Common myeloid progenitor, CD34-positive (primary cell): ENCODE measurements at regions not wholly inside any gene's neighbourhood (a gene's known extent, or its start where the extent isn't known, plus 50 kb on each side); places are given as distances from the start of the nearest gene placed in this dataset.

Source experiments
- CTCF ChIA-PET: fragments of 350-600 bp; sonication (Branson Sonifier 250); formaldehyde crosslinking; loops from one replicate; lab custom pipeline; 2021; ENCODE audit warnings: antibody characterized with exemption; lab: Charles Lee
- POLR2A ChIA-PET: fragments of 350-600 bp; sonication (Branson Sonifier 250); formaldehyde crosslinking; loops from one replicate; lab custom pipeline; 2021; ENCODE audit warnings: antibody characterized with exemption; lab: Charles Lee
- DNase-seq, 3 donors: peaks; one replicate each; pipeline versions ENCODE4 v3.0.0 to v3.0.0-alpha.2; 2013
- H3K27ac ChIP-seq, 2 experiments: 1 replicate in 1 of 2; 2 replicates in 1 of 2; pipeline ENCODE4 v1.7.0; 2013; ENCODE audit warnings: inconsistent platforms in 2 of 2, low read length in 2 of 2, mild to moderate bottlenecking in 2 of 2, low read depth in 1 of 2, moderate library complexity in 1 of 2; ENCODE audit not compliant: severe bottlenecking in 2 of 2, insufficient read depth in 1 of 2, poor library complexity in 1 of 2
- H3K27me3 ChIP-seq, 5 experiments: replicated peaks in 2 of 5; 1 replicate in 3 of 5; 2 replicates in 2 of 5; pipeline versions ENCODE4 v1.6.1 to v1.7.0; 2013; ENCODE audit warnings: low read length in 4 of 5, mild to moderate bottlenecking in 2 of 5, moderate library complexity in 2 of 5, inconsistent platforms in 1 of 5; ENCODE audit not compliant: insufficient read depth in 5 of 5, control insufficient read depth in 4 of 5
- H3K36me3 ChIP-seq, 4 experiments: 1 replicate in 2 of 4; 2 replicates in 2 of 4; pipeline versions ENCODE4 v1.6.1 to v1.7.0; 2013; ENCODE audit warnings: low read length in 3 of 4, control low read depth in 1 of 4, mild to moderate bottlenecking in 1 of 4; ENCODE audit not compliant: control insufficient read depth in 4 of 4, insufficient read depth in 4 of 4
- H3K4me1 ChIP-seq, 4 experiments: 1 replicate in 3 of 4; 2 replicates in 1 of 4; pipeline versions ENCODE4 v1.6.1 to v1.7.1; 2013; ENCODE audit warnings: low read length in 3 of 4, mild to moderate bottlenecking in 3 of 4, control low read depth in 1 of 4, inconsistent platforms in 1 of 4, moderate library complexity in 1 of 4; ENCODE audit not compliant: control insufficient read depth in 4 of 4, insufficient read depth in 4 of 4; ENCODE audit errors: control extremely low read depth in 1 of 4
- H3K4me3 ChIP-seq, 7 experiments: 1 replicate in 4 of 7; 2 replicates in 3 of 7; pipeline versions ENCODE4 v1.5.1 to v1.7.0; 2013; ENCODE audit warnings: mild to moderate bottlenecking in 7 of 7, low read length in 6 of 7, moderate library complexity in 6 of 7, inconsistent platforms in 2 of 7, low read depth in 2 of 7, control low read depth in 1 of 7; ENCODE audit not compliant: insufficient read depth in 4 of 7, control insufficient read depth in 1 of 7; ENCODE audit errors: extremely low read depth in 1 of 7
- H3K9me3 ChIP-seq, 5 experiments: 1 replicate in 4 of 5; 2 replicates in 1 of 5; pipeline versions ENCODE4 v1.6.1 to v1.7.1; 2013; ENCODE audit warnings: low read length in 4 of 5, mild to moderate bottlenecking in 2 of 5, inconsistent platforms in 1 of 5, low read depth in 1 of 5, moderate library complexity in 1 of 5; ENCODE audit not compliant: control insufficient read depth in 4 of 5, insufficient read depth in 2 of 5; ENCODE audit errors: control extremely low read depth in 1 of 5
- WGBS: methylation state at CpG from one replicate; pipeline ENCODE4 v1.1.5; 2013; ENCODE audit not compliant: insufficient coverage; 5-methylcytosine and 5-hydroxymethylcytosine counted together

DNA sequence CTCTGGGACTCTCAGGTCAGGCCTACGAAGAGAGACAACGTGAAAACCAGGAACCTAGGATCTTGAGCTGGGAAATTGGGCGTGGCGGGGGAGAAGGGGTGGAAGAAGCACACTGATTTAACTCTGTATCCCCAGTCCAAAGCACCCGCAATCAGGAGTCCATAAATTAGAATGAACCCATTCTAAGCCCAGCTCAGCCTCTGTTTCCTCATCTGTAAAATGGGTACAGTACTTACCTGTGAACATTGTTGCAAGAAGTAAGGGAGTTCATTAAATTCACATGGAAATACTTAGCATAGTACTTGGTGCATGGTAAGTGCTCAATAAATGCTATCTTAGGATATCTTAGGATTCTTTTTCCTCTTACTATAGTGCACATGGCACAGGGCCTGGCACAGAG is 326.7 kb downstream of the BCOR start:
- Histone ChIP-seq H3K4me3 (no peak overlapping the region), H3K36me3 (no peaks in the 10 kb centered on the region), H3K27ac (no peak overlapping the region), H3K9me3 (no peaks in the 10 kb centered on the region), H3K27me3 (peaks cover 0 to 11% (median 0%) of the 10 kb centered on the region in 5 experiments), H3K4me1 (peaks cover 0 to 37% (median 24%) of the 10 kb centered on the region in 4 experiments)
- DNase-seq, result no peak
- 93% methylated on average over 3 of the region's 5 CpGs for WGBS
- ChIA-PET CTCF (interaction anchor here (0.6 kb wide), 1 partner anchor 44 kb away, joined by 3 read pairs; no protein-coding TSS in a partner anchor), POLR2A (no interaction called here)

DNA sequence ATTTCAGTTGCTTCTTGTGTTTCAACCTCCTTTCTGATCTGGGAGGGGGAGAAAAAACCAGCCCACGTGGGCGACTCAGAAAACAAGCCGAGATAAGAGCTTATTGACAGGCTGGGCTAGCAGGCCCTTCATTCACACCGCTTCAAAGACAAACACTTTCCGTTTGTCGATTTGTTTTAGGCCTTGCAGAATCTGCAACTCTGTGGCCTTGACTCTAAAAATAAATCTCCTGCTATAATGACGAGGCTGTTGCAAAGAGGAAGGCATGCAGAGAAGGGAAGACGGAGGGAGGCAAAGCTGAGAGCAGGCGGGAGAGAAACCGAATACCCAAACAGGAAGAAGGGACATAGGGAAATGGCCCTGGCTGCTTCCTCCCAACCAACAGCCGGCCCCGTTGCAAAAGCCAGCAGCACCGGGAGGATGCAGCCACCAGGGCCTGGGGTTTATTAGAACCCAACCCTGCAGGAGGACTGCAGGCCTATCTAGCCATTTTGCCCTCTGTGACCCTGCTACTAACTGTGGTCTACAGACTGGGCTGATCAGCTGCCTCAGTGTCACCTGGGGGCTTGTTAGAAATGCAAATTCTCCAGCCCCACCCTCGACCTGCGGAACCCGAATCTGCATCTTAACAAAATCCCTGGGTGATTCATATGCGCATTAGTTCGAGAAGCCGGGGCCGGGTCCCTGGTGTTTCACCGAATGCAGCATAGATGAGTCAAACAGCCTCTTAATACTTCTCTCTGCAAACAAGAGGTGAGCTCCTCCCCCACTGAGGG is 325.5 kb downstream of the BCOR start:
- H3K27me3 ChIP-seq, result peaks cover 0 to 11% (median 0%) of the 10 kb centered on the region in 5 experiments
- CTCF ChIA-PET, result interaction anchor here (0.6 kb wide), 1 partner anchor 57 kb away, joined by 3 read pairs; no protein-coding TSS in a partner anchor
- POLR2A ChIA-PET, result no interaction called here
- WGBS, result 26% methylated on average over 15 of the region's 21 CpGs
- peak in 2 of 3 donors; percentile 79 to 84 for DNase-seq
- H3K4me1 ChIP-seq, result peaks cover 0 to 35% (median 24%) of the 10 kb centered on the region in 4 experiments
- no peaks in the 10 kb centered on the region for H3K36me3 ChIP-seq
- no peak overlapping the region for H3K4me3 ChIP-seq
- no peak overlapping the region for H3K27ac ChIP-seq
- H3K9me3 ChIP-seq, result no peaks in the 10 kb centered on the region

GRCh38 chrX:39773150-39773549 is 324.6 kb downstream of the BCOR start:
- peaks cover 0 to 42% (median 24%) of the 10 kb centered on the region in 4 experiments for H3K4me1 ChIP-seq
- POLR2A ChIA-PET, result no interaction called here
- no peak overlapping the region for H3K27ac ChIP-seq
- DNase-seq, result no peak
- no peak overlapping the region for H3K4me3 ChIP-seq
- peaks cover 0 to 11% (median 0%) of the 10 kb centered on the region in 5 experiments for H3K27me3 ChIP-seq
- CTCF ChIA-PET, result no interaction called here
- no peaks in the 10 kb centered on the region for H3K9me3 ChIP-seq
- no peaks in the 10 kb centered on the region for H3K36me3 ChIP-seq
- no CpG with 5 or more reads among the region's 3 CpGs for WGBS

DNA sequence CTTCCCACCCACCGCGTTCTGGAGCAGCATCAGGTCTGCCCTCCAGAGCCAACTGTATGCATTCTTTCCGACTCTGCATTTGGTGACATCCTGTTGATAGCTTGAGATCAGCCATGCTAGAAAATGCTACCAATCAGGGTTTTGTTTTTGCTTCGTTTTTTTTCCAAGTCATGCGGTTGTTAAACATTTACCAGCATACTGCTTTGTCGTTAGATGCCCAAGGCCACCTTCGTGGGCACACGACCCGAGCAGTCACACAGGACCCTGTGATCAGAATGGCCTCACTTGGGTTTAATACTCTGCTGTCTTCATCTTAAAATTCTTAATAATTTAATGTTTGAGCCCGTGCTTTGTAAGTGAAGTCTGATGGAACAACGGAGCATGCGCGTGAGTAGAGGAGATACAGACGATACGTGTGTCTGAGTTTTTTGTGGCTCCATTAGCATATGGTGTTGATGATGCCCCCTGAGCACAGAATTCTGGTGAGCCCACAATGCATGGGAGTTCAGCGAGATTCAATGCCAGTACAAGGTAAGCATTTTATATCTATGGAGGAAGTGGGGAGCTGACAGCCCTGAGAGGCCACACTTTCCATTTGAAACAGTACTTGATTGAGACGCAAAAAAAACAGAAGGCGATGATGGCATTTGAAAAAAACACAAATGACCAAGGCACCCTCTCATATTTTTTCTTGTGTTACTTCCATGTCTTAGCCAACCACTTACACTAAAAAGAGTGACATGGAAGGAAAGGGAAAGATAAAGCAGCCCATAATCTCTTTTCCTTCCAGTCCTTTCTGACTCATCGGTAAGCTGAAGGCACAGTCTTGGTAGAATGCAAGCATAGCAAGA is 323.6 kb downstream of the BCOR start:
- peak in 2 of 3 donors; percentile 52 to 53 for DNase-seq
- WGBS, result 68% methylated on average over 17 of the region's 19 CpGs
- Histone ChIP-seq H3K27ac (no peak overlapping the region), H3K4me1 (peaks cover 0 to 42% (median 25%) of the 10 kb centered on the region in 4 experiments), H3K9me3 (no peaks in the 10 kb centered on the region), H3K4me3 (no peak overlapping the region), H3K36me3 (no peaks in the 10 kb centered on the region), H3K27me3 (peaks cover 0 to 11% (median 0%) of the 10 kb centered on the region in 5 experiments)
- ChIA-PET POLR2A (no interaction called here), CTCF (interaction anchor here (1.2 kb wide), 1 partner anchor 30 kb away, joined by 3 read pairs; no protein-coding TSS in a partner anchor)

DNA sequence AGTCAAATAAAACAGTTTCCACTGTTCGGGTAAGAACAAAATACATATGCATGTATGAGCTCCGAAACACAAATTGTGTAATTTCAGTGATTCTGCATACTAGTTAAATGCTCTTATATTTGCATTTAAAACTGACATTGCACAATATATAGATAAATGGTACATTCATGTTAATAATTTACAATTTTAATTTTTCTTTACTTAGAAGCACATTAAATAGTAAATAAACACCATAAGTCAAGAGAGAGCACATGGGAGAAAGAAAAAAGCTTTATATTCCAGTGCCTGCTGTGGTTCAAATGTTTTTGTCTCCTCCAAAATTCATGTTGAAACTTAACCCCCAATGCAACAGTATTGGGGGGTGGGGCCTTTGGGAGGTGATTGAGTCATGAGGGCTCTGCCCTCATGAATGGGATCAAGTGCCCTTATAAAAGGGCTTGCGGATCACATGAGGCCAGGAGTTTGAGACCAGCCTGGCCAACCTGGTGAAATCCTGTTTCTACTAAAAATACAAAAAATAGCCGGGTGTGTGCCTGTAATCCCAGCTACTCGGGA is 322.9 kb downstream of the BCOR start:
- 88% methylated on average over 3 of the region's 5 CpGs for WGBS
- DNase-seq, result no peak
- H3K4me1 ChIP-seq, result peaks cover 0 to 42% (median 25%) of the 10 kb centered on the region in 4 experiments
- H3K36me3 ChIP-seq, result no peaks in the 10 kb centered on the region
- H3K9me3 ChIP-seq, result peaks cover 0 to under 1% (median 0%) of the 10 kb centered on the region in 5 experiments
- ChIA-PET POLR2A (no interaction called here), CTCF (interaction anchor here (1.2 kb wide), 1 partner anchor 30 kb away, joined by 3 read pairs; no protein-coding TSS in a partner anchor)
- peaks cover 0 to 11% (median 0%) of the 10 kb centered on the region in 5 experiments for H3K27me3 ChIP-seq
- H3K27ac ChIP-seq, result no peak overlapping the region
- H3K4me3 ChIP-seq, result no peak overlapping the region

DNA sequence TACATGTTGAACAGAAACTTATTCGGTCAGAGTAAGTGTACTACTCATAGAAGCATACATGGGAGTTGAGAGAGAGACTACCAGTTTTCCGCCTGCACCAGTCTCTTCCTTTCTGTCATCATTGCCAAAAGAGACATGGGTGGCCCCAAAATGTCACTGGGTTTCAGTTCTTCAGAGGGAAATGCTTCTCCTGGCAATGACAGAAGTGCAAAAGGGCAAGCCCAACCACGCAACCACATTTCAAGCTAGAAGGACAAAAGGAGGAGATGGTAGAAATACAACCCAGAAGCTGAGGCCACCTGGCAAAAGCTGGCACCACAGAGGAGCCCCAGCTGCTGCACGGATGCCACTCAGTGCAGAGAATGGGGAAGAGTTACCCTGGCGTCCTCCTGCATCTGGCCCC is 320.1 kb downstream of the BCOR start:
- CTCF ChIA-PET, result no interaction called here
- 68% methylated on average over 5 of the region's 5 CpGs for WGBS
- Histone ChIP-seq H3K4me3 (no peak overlapping the region), H3K27ac (no peak overlapping the region), H3K36me3 (no peaks in the 10 kb centered on the region), H3K4me1 (peaks cover 0 to 24% (median 12%) of the 10 kb centered on the region in 4 experiments), H3K9me3 (peaks cover 0 to 3% (median 0%) of the 10 kb centered on the region in 5 experiments), H3K27me3 (peaks cover 0 to under 1% (median 0%) of the 10 kb centered on the region in 5 experiments)
- DNase-seq, result peak in 2 of 3 donors; percentile 63 to 70
- POLR2A ChIA-PET, result no interaction called here
